Amniotic epithelial cell (primary cell): ENCODE measurements at regions not wholly inside any gene's neighbourhood (a gene's known extent, or its start where the extent isn't known, plus 50 kb on each side); places are given as distances from the start of the nearest gene placed in this dataset.

ENCODE experiments used
- DNase-seq: peaks from one replicate; pipeline ENCODE4 v3.0.0-alpha.2; 2010; ENCODE audit warnings: low read depth

- DNase-seq = no peak
Observed at GRCh38 chr21:16180614-16181013, 450.8 kb downstream of the USP25 start.

DNA sequence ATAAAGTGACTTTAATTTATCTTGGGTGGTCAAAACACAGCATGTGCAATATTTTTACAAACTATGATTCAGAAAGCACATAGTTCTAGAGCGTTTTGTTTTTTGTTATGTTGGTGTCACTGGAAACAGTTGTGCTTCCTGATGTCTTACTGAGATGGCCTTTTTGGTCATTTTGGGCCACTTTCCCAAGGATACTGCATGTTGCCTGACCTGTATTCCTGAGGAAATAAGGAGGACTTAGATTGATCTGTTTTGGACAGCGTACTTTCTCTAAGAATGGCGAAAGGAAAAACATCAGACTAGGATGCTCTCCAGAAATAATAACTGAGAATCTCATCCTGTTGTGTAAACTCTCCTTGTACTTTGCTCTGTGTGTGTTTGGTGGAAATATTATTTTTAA lies 451.2 kb downstream of the USP25 start:
- no peak for DNase-seq

DNA sequence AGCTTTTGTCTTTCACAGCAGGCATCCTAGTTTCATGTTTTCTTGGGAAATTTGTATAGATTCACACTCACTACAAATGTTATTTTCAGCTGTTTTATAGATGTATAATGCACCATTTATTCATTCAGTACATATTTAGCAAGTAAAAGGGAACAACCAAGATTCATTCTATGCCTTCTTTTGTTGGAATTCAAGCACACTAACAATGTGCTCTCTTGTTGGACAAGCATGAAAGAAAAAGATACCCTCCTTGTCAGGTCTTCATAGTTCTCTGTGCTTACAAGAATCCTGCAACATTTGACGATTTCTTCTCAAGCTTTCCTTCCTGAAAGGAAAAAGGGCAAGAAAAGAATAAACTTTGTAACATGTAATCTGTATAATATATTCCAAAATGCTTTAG lies 456.0 kb downstream of the USP25 start:
- DNase-seq = no peak

- DNase-seq = peak; percentile 91
Observed at GRCh38 chr21:16186742-16187141, 457.0 kb downstream of the USP25 start.

DNA sequence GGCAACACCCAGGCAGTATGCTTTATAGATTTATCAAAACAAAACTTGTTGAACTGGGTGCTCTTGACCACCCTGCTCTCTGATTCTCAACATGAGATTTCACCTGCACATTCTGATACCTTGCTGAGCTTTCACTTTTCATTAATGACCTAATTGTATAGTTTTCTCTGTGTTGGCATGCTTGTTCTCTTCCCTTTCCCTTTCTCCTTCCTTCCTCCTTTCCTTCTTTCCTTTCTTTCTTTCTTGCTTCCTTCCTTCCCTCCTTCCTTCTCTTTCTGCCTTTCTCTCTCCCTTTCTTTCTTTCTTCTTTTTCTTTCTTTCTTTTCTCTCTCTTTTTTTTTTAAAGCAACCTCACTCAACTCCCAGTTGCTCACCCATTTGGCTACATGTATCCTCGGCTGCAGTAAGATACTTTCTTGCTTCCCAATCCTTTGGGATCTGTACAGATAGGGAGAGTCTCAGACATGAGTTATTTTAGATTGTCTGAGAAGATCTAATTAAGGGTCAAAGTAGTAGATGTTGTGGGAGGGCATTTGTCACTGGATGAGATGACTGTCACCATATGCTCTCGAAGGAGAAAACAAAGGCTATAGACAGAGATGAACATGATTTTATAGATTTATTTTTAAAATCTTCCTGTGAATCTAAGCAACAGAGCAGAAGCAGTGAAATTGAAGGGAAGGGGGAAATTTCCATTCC lies 458.0 kb downstream of the USP25 start:
- no peak for DNase-seq

- DNase-seq = peak; percentile 73
Observed at GRCh38 chr21:16192902-16193301, 463.1 kb downstream of the USP25 start.

DNA sequence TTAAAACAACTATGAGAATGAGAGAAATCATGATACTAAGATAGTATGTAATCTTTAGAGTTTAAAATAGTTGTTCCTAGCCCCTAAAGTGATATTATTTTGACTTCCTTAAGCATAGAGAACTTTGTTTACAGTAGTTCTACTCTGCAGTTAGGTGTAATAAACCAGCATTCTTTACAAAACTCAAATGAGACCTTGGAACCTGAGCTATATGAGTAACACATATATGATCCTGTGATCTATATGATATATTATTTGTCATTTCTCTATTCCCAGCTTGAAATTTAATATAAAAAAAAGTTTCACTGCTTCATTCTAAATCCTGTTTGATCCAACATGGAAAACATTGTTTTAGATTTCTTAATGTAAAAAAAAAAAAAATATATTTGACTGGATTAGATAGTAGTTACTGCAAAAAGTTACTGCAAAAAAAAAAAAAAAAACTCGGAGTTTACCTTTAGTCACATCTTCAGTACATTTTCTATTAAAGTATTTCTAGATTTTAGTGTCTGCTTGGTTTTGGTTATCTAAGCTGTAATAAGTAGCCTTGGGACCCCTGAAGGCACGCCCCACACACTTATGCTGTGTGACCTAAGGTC lies 463.8 kb downstream of the USP25 start:
- no peak for DNase-seq

DNA sequence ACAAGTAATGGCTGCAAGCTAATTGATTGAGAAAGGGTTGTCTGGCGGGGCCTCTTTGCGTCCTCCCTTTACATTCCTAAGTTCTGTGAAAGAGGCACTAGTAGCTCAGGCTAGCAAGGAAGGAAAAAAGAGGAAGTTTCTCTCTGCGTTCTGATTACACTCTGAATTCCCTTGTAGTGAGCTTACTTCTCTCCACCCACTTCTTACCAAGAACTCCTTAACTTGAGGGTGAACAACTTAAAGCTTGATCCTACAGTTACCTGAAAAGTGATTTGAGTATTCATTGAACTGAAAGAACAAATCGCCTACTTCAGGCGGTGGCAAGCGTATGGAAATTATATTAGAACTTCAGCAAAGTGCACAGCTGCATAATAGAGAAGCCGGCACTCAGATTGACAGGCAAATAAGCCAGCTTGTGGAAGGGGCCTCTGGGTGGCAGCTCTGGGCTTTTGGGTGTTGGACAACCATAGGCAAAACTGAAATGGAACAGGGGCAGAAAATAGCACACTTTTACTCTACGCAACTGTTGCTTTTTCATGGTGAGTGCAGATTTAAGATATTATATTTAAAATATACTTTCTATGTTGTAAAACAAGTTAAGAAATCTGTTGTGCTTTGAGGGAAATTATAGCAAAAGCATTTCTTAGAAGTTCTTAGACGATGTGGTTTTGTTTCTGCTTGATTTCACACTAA lies 464.5 kb downstream of the USP25 start:
- DNase-seq = peak; percentile 84

GRCh38 chr21:16194788-16195537 lies 465.2 kb downstream of the USP25 start:
- DNase-seq = peak; percentile 40

GRCh38 chr21:16195538-16195910 lies 465.7 kb downstream of the USP25 start:
- DNase-seq = peak; percentile 69

DNA sequence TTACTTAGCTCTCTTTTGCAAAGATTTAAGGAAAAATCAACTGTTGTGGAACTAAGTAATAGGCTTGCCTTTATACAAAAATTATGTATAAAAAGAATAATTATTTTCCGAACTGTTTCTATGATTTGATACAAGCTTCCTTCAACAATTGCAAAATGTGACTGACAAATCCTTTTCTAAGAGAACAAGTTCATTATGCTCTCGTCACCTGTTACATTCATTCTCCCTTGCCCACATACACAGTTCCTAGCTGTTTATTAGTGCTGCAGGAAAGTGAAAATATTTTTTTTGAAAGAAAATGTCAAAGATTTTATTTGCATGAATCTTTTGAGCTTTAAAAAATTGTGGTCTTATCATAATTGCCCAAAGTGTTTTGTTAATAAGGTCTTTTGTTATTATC lies 466.2 kb downstream of the USP25 start:
- DNase-seq = peak; percentile 35

- no peak for DNase-seq
Observed at GRCh38 chr21:16198546-16198945, 468.8 kb downstream of the USP25 start.

GRCh38 chr21:16199539-16199938 lies 469.8 kb downstream of the USP25 start:
- DNase-seq = no peak

- DNase-seq = no peak
Observed at GRCh38 chr21:16201718-16202117, 471.9 kb downstream of the USP25 start.

- DNase-seq = no peak
Observed at GRCh38 chr21:16205527-16205926, 475.7 kb downstream of the USP25 start.

DNA sequence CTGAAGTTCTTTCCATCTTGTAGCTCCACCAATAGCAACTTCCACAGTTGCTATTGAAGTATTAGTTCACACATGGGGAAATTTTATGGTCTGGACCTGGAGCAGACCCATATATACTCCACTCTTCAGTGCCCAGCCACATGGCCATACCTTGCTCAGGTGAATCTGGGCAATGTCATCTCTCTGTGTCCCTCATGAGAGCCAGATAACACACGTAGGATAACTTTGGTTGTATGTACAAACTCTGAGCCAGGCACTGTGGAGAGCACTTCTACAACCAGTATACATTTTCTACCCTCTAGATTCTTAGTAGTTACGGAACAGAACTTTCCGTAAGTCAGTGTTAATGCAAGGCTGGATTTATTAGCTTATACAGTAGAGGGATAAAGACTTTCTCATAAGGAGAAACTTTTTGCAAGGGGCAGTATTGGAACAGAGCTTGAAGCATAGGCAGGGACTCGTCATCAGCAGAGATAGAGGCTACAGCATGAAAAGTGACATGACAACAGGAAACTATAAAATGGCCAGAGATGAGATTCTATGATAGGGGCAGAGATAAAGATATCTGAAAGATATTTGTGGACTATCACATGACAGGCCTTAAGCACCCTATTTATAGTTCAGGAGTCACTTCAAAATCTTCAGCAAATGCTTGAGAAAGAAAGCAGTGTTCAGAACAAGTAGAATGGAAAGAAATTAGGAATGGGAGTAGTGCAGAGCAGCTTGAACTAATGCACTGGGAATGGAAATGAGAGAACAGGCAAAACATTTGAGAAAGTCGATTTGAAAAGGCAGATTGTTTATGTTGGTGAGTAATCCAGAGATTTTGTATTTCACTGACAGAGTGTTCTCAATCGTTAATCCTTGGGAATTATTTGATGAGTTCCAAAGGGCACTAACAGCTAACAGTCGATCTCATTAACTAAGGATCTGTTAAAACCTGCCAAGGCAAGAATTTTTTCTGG lies 481.8 kb downstream of the USP25 start:
- peak; percentile 53 for DNase-seq

DNA sequence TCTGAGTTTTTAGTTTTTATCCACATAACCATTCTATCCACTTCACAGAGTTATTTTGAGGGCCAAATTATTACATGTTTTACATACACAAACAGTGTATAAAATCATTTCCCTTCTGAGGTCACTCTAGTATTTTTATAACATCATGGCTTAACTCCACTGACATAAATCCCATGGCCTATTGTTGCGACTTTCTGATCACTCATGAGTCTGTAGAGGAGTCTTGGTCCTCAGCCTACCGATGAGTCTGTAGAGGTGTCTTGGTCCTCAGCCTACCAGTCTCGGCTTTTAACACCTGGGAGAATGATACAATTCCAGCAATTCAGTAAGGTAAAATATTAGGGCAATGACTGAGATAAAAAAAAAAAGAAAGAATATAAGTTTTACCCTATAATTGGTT lies 483.7 kb downstream of the USP25 start:
- no peak for DNase-seq

DNA sequence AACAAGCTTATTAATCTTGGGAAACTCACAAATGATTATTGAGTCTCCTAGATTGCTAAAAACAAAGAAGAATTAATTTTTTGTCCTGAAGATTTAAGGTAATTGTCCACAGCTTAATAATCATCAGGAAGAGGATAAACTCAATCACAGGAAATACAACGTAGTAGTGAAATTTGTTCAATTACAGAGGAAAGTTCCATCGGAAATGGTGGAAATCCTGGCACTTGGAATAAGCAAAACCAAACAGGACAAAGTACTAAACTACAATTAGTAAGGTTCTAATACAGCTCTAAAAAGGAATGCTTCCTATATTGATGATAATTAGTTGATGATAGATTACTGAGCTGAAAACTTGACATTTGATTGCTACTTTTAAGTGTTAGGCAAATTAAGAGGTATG lies 485.4 kb downstream of the USP25 start:
- no peak for DNase-seq

DNA sequence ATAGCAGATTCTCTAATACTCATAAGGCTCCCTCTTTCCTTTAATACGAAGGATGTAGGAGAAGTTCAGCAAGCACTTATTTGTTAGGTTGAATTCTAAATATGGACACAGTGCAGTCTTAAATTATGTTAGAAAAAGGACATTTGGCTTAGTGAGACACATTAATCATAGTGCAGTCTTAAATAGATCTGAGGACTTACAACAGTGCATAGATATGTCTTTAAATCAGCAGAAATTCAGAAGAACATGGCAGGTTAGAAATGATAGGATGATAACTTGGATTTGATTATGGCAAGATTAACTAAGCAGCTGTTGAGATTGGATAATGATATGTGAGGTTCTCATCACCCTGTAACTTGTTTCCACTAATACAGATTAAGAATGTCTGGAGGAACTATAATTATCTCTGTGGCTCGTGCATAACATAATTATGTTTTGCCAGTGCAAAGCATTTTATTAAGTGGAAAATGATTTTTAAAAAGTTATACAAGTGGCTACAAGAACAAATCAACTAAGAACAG lies 485.9 kb downstream of the USP25 start:
- DNase-seq = no peak

- no peak for DNase-seq
Observed at GRCh38 chr21:16216288-16216962, 486.6 kb downstream of the USP25 start.
